ENCODE measurements at regions not wholly inside any gene's neighbourhood (a gene's known extent, or its start where the extent isn't known, plus 50 kb on each side); places are given as distances from the start of the nearest gene placed in this dataset.
"Not testable (repeated sequence)": the region's sequence is repeated elsewhere in the genome, so short reads cannot be mapped to it uniquely, and the experiment has no call there.

DNA sequence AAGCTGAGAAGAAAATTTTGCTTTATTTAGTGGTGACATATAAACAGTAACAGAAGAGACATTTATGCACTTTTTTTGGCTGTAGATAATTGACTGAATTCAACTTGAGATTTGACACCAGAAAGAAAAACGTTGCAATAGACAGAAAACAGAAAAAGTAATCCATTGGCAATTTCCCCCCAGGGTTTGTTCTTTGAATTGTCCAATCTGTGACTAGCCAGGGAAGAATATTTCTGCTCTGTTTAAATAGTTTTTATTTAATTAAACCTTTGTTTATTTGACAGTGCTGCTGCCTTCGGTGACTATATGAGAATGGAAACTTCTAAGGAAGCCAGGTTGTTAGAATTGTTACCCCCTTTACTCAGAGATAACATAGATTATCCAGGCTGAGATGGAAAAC is 210.6 kb downstream of the DEPDC1B start:
- DNase-seq, result no peak

DNA sequence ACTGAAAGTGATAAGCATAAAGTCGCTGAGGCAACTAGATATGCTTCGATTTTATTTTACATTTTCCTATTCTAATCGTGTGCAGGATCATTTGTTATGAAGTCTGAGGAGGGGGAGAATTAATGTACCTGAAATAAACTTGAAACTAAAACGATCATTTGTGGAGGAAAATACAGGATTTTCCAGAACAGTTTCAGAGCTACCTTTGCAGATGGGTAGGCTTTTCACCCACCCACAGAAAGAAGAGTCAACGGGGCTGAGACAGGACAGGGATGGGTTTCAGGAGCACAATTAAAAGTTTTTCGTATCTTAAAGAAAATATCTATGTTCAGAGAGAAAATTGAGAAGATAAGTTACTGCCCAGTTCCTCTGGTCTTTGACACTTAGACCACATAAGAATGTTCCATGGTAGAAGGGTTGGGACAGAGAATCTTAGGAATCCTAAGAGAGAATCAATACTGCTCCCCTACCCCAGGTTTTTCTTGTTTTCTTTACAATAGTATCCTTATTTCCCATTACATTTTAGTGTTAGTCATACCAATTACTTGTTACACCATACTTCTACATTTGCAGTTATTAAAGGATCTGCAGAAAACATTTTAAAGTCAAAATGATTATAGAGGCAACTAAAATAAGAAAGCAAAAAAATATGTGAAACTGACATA is 211.4 kb downstream of the DEPDC1B start:
- no peak for DNase-seq

DNA sequence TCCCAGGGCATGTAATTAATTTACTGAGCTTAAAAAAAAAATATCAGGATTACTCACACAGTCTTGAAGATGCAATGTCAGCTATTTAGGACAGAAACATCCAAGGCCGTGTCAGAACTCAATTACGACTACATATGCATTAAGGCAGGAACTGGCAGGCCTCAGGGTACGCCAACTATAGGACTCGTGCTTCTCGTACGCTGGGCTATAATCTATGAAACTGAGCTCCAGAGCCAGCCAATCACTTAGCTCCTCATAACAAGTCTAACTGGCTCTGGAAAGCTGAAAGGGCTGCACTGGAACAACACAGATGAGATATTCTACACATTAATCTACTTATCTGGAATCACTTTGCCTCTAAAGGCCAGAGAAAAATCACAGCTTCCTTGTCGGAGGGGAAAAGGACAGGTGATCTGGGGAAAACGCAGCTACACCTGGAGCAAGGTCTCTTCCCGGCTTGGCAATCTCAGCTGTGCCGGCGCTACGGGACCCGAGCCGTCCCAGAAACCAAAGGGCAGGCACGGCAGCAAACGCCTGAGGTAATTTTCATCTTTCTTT is 212.0 kb downstream of the DEPDC1B start:
- DNase-seq, result no peak

DNA sequence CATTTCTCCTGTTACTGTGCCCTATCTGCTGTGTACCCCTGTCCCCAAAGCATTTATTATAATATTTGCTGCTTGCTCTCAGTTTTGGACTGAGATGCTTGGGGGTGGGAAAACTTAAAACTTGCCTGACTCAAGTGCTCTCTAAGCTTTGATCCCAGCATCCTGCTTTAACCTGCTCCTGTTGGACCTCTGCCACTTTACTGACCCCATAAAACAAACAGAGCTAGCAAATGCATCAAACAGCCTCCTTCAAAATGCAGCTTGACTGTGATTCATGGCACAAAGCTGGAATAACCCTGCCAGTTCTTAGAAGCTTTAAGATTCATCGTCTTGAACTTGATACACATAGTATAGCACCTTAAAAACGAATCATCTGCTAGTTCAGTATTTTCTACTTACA is 212.5 kb downstream of the DEPDC1B start:
- DNase-seq, result no peak

DNA sequence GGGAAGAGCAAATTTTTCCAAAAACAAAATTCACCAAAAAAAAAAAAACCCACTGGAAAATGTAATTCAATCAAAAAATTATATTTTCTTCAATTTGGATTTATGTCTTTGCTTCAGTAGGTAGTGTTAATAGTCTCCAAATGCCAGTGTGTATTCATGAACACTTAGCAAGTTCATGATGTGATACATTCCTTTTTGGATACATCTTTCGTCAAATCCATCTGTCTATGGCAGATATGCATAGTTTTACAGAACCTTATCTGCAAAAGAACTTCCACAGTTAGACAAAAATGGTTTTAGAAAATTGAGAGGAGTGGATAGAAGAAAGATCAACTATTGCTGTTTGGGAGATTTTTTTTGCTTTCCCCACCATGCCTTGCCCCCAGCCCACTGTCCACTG is 214.6 kb downstream of the DEPDC1B start:
- no peak for DNase-seq

DNA sequence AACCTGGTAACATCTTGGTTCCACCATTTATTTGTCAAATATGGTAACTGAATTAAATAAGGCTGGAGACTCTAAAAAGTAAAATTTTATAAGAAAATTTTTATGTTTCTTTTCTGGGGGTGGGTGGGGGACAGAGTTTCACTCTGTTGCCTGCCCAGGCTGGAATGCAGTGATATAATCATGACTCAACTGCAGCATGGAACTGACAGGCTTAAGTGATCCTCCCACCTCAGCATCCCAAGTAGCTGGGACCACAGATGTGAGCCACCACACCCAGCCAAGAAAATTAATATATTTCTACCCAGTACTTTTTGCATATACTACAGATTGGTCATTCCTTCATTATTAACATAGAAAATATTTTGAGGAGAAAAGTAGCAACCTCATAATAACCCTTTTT is 216.9 kb downstream of the DEPDC1B start:
- DNase-seq, result no peak

DNA sequence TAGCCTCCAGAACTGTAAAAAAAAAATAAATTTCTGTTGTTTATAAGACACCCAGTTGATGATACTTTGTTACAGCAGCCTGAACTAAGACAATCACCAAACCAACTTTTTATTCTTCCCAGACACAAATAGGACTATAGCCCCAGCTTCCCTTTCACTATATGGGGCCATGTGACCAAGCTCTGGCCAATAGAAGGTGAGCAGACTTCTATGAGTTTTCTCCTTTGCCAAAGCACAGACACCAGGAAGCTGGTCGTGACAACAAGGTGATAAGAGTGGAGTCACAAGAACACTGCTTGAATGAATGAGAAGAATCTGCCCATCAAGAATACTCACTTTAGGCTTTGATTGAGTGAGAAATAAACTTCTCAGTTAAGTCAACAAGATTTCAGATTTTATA is 217.7 kb downstream of the DEPDC1B start:
- no peak for DNase-seq

DNA sequence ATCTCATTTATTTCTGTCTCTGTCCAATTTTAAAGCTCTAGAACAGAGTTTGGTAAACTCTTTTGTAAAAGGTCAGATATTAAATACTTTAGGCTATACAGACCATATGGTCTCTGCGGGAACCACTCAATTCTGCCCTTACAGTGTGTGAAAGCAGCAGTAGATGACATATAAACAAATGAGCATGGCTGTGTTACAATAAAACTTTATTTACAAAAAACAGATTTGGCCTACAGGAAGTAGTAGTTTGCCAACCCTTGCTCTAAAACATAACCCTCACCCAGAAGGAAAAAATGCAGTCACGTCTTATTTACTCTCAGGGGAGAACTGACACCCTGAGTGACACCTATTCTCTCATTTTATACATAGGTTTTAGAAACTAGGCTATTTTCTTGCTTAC is 220.4 kb downstream of the DEPDC1B start:
- DNase-seq, result no peak

DNA sequence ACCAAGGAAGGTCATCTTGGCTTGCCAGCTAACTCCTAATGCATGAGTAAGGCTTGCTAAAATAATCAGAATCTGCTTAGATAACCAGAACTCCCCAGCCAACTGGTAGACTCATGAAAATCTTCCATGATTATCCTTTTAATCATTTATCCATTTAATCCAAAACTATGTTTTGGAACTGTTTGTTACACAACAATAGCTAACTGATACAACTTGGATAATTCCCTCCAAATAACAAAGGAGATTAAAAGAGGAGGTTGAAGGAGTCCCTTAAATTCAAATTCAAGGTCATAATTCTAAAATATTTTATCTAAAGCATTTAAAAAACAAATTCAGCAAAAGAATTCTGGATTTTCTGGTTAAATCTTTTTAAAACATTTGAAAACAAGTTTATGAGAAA is 222.1 kb downstream of the DEPDC1B start:
- no peak for DNase-seq

DNA sequence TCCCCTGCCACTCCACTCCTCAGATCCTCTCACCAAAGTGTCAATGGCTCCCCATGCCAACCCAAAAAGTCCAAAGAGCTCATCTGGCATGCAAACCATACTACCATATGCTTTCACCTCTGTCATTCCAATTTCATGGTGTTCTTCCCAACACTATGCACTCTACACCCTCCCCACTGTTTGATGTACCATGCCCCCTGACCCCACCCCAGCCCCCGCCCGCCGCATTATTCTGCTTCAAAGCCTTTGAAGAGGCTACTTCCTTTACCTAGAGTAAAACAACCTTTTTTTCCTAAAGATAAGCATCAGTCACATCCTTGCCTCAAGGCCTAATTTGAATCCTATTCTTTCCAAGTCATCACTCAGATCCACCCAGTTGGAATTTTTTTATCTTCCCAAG is 226.3 kb downstream of the DEPDC1B start:
- no peak for DNase-seq

DNA sequence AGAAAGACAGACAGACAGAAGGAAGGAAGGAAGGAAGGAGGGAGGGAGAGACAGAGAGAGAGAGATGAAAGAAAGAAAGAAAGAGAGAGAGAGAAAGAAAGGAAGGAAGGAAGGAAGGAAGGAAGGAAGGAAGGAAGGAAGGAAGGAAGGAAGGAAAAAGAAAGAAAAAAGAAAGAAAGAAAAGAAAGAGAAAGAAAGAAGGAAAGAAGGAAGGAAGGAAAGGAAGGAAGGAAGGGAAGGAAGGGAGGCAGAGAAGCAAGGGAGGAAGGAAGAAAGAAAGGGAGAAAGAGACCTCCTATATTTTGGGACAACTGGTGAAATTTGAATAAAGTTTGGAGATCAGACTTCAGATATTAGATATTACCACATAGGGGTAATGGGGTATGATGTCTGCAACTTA is 226.9 kb downstream of the DEPDC1B start:
- not testable (repeated sequence) for DNase-seq

DNA sequence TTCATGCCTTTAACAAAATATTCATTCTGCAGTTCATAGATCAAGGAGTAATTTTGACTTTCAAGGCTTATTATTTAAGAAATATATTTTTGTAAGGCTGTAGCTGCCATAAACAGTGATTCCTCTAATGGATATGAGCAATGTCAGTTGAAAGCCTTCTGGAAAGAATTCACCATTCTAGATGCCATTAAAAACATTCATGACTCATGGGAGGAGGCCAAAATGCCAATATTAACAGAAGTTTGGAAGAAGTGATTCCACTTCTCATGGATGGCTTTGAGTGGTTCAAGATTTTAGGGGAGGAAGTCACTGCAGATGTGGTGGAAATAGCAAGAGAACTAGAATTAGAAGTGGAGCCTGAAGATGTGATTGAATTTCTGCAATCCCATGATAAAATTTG is 229.1 kb downstream of the DEPDC1B start:
- no peak for DNase-seq

DNA sequence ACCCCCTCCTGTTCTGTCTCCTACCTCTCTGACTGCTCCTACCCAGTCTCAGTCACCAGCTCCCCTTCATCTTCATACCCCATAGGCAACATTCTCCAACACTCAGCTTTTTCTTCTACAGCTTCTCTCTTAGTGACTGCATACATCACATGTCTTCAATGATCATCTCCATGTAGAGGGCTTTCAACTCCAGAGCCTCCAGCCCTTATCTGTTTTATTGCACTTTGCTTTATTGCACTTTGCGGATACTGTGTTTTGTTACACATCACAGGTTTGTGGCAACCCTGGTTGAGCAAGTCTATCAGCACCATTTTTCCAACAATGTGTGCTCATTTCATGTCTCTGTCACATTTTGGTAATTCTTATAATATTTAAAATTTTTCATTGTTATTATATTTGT is 230.7 kb downstream of the DEPDC1B start:
- DNase-seq, result no peak

DNA sequence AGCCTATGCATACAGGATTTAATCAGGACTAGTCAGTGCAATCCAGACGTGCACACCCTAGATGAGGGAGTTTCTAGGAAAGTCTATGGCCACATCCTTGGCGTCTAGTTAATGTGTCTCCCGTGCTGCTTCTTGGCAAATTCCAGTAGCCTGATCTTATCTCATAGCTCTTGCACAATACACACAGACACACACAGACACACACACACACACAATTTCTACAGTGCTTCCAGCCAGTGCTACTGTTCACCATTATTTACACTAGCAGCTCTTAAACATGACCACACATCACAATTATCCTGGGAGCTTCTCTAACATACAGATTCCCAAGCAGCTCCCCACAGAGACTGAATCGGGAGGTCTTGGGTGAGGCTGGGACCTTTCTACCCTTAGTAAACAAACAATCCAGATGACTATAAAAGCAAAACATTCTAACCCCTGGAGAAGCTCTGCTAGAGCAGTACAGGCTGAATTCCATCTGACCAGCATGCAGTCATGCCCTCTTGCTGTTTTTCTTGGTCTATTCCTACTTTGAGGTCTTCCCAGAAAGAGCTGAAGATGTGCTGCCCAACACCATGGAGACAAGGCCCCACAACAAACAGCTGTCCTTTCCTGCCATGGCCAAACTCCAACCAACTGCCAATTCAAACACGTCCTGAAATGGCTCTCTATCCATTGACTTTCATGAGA is 236.6 kb downstream of the DEPDC1B start:
- no peak for DNase-seq

DNA sequence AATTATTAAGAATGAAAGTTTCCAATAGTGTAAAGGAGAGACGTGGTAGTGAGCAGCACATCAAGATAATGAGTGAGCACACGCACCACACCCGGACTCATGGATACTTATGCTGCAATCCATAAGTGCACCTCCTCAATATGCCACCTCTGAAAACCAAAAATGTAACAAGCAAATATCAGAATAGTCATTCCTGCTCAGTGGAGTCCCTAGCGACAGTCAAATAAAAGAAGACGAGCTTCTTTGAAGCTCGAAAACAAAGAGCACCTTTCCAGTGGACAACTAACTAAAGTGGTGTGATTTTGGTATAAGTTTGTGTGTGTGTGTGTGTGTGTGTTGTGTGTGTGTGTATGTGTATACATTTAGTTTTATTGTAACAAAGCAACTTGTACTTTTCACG is 241.3 kb downstream of the DEPDC1B start:
- no peak for DNase-seq

DNA sequence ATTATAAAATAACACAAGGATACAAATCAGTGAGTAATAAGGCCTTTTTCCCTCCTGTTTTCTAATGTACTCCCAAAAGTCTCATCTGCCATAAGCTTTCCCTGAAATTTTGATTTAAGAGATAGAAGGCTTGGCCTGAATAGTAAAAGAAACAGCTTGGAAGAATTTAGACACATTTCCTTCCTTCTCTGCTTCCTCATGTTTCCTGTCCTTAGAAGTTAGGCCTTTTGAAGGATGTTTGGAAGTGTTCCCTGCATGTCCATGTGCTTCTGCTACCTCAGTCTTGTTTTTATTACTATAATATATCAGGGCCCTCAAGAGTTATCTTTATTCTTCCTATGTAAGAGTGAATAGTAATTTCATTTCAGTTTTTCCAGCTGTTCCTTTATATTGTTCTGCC is 242.7 kb downstream of the DEPDC1B start:
- no peak for DNase-seq

DNA sequence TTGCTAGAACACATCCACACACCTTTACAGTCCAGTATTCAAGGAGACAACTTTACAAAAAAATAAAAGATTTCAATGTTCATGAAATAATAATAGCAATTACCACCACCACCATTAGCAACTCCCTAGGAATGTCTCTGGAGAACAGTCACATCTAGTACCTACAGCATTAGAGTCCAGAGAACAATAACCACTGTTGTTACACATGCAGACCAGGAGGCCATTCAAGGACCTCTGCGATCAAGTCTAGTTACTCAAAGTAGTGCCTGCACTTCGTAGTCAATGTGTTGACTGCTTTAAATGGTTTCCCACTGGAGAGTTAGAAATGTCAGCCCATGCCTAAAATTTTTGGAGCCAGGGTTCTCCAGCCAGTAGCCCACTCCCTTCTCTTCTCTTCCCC is 244.4 kb downstream of the DEPDC1B start:
- DNase-seq, result no peak

DNA sequence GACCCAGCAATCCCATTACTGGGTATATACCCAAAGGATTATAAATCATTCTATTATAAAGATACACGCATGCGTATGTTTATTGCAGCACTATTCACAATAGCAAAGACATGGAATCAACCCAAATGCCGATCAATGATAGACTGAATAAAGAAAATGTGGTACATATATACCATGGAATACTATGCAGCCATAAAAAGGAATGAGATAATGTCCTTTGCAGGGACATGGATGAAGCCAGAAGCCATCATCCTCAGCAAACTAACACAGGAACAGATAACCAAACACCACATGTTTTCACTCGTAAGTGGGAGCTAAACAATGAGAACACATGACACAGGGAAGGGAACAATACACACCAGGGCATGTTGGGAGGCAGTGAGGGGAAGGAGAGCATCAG is 245.7 kb downstream of the DEPDC1B start:
- not testable (repeated sequence) for DNase-seq

DNA sequence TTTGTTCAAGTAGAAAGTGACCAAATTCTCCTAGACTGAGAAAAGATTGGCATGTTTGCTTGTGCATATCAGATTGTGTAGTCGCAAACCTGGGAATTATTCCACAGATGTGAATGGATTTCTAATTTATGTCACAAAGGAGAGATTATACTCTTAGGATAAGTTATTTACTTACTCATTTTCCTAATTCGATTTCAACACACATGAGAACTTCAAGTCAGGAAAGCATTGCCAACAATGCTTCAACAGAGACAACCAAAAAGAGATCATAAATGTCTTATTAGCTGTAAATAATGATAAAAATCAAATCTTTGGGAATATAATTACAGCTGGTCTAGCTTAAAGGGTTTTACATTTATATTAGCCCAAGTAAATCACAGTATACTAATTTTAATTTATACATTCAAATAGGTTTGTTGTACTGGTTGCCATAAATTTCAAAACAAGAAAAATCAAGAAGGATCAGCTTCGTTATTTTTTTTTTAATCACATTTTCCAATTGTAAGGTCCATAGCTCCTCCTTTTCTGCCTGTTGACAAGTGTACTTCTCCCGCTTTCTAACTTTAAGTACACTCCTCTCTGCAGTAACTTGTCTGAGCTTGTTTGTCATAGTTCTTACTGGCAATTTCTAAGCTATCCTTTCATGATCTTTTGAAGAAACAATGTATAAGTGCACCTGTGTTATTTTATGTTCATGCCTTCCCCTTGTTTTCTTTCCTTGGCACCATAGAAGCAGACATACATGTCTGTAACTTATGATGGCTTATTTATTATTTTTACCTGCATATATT is 246.6 kb downstream of the DEPDC1B start:
- no peak for DNase-seq

DNA sequence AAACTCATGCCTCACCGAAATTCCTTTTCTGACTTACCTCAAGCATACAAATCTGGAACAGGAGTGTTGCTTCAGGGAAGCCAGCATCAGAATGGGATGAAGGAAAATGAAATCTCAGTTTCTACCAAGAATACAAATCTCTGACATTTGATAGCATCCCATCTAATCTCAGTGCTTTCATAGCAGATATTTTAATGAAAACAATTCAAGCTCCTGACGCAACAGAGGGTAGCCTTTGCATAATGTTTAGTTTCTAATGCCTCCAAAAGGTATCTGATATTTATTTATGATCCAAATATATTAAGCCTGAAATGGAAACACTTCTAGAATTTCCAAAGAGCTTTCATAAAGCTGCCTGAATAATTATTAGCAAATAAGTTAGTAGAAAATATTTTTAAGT is 251.4 kb downstream of the DEPDC1B start:
- DNase-seq, result no peak

DNA sequence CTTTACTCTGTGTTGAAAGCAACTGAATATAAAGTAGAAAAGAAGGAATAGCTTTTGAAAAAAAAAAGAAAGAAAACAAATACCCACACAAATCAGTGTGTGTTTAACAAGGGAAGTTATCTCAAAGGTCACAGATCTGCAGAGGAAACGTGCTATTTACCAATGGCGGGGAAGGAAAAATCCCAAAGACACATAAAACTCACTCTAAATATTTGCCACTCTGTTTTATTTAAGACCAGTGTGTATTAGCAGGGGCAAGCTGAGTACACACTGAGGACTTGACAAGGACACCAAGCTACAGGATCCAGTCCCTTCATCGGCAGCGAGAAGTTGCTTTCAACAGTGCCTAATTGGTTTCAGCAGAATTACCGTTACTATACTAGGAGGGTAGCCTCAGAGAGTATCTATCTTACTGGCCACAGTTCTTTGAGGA is 252.5 kb downstream of the DEPDC1B start:
- no peak for DNase-seq

DNA sequence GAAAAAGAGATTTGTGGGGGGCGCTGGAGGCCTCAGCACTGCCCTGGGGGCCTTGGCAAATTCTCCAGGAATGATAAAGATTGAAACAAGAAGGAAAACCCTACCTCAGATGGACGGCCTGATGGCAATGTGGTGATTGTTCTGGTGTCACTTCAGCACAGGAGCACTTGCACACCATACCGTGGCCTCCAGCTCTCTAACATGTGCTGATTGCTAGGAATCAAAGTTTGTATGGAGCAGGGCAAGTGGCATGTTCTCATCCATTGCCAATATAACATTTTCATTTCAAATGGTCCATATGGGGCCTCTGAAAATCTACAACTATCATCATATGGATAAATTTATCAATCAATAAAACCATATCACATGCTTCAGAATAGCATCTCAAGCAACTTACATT is 253.0 kb downstream of the DEPDC1B start:
- DNase-seq, result no peak

DNA sequence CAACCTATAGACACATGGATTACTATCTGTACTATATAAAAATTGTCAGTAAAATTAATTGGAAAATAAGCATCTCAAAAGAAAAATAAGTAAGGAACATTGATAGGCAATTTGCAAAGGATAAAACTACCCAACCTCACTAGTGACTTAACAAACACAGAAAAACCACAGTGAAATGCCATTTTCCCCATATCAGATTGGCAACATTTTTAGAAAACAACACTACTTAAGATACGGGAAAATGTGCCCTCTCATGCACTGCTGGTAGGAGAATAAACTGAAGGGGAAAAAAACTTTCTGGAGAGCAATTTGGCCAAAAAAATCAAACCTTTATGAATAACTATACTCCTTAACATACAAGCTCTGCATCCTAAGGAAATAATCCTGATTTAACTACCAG is 254.0 kb downstream of the DEPDC1B start:
- no peak for DNase-seq
